Hippocampal formation (tissue), 2 donors: ENCODE measurements at regions not wholly inside any gene's neighbourhood (a gene's known extent, or its start where the extent isn't known, plus 50 kb on each side); places are given as distances from the start of the nearest gene placed in this dataset.
"Not testable (repeated sequence)": the region's sequence is repeated elsewhere in the genome, so short reads cannot be mapped to it uniquely, and the experiment has no call there.

Source experiments
- DNase-seq, 2 donors: peaks; one replicate each; lab custom pipeline; 2025; lab: John Stamatoyannopoulos, UW

DNA sequence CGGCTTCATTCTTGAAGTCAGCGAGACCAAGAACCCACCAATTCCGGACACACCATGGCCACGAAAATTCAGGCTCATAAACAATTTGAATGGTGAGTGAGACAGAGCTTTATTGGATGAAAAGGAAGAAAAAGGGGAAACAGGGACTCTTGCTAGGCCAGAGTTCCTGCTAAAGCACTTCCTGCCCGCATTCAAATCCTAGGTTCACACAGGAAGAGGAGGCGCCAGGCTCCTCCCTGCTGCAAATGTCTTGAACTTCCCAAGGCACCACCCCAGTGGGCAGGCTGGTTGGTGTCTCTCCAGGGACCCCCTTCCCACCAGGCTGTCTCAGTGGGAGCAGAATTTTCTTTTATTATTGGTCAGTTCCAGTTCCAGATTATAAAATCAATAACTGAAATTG is 121.2 kb downstream of the FSCB start:
- DNase-seq: no peak

DNA sequence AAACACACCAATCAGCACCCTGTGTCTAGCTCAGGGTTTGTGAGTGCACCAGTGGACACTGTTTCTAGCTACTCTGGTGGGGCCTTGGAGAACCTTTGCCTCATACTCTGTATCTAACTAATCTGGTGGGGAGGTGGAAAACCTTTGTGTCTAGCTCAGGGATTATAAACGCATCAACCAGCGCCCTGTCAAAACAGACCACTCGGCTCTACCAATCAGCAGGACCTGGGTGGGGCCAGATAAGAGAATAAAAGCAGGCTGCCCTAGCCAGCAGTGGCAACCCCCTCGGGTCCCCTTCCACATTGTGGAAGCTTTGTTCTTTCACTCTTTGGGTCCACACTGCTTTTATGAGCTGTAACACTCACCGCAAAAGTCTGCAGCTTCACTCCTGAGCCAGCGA is 121.8 kb downstream of the FSCB start:
- DNase-seq: not testable (repeated sequence)

DNA sequence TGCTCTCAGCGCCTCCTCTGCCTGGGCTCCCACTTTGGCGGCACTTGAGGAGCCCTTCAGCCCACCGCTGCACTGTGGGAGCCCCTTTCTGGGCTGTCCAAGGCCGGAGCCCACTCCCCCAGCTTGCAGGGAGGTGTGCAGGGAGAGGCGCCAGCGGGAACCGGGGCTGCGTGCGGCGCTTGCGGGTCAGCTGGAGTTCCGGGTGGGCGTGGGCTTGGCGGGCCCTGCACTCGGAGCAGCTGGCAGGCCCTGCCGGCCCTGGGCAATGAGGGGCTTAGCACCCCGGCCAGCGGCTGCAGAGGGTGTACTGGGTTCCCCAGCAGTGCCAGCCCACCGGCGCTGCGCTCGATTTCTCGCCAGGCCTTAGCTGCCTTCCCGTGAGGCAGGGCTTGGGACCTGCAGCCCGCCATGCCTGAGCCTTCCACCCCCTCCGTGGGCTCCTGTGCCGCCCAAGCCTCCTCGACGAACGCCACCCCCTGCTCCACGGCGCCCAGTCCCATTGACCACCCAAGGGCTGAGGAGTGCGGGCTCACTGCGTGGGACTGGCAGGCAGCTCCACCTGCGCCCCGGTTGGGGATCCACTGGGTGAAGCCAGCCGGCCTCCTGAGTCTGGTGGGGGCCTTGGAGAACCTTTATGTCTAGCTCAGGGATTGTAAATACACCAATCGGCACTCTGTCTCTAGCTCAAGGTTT is 122.3 kb downstream of the FSCB start:
- DNase-seq: not testable (repeated sequence)

DNA sequence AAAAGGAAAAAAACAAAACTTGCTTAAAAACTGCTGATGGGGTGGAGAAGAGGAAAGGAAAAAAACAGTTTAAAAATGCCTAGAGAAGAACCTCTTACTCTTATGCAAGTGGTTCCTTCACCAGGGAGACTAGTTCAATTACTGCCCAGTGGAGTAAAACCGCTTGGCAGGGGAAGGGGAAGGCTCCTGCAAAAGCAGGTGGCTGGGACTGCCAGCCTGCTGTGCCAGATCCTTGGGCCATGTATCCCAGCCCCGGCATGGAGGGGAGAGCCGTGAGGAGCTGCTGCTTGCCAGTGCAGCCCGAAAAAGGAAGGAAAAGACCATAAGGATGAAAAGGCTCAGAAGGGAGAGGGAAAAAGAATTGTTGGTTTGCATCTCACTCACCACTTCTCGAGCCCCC is 123.0 kb downstream of the FSCB start:
- no peak for DNase-seq

DNA sequence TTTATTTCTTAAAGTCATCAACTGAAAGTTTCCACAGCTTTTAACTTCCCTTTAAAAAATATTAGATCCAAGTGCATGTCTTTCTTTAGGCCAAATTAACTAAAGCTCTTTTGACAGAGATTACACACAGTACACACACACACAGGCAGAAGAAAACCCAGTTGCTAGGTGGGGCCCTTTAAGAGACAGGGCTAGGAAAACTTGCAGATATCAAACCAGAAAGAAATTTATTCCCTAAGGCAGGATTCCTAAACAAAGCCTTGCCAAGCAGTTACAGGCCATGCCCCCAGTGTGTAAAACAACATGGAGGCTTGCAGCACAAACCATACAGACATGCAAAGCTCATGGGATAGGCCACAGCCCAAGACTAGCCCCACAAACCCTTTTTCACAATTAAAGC is 123.4 kb downstream of the FSCB start:
- DNase-seq: no peak

DNA sequence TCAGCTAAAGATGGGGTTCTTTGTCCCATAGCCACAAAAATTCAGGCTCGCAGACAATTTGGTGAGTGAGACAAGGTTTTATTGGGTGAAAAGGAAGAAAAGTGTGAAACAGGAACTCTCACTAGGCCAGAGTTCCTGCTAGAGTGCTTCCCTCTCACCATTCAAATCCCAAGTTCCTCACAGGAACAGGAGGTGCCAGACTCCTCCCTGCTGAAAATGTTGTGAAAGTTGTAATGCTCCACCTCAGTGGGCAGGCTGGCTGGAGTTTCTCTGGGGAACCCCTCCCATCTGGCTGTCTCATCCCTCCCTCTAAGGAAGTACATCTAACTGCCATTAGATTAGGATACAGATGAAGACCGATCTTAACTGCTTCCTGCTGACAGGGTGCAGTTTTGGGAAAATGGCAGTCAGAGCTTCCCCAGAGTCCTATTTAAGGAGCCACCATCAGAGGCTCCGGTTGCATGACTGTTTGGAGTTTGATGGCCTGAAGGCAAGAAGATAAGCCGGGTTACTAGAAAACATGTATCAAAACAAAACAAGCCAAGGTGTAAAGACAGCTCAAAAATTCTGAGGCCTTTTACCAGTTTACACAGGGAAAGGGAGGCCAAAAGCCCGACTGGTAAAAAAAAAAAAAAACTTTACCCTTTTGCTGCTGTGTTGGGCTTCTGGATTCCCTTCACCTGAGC is 127.6 kb downstream of the FSCB start:
- no peak for DNase-seq

DNA sequence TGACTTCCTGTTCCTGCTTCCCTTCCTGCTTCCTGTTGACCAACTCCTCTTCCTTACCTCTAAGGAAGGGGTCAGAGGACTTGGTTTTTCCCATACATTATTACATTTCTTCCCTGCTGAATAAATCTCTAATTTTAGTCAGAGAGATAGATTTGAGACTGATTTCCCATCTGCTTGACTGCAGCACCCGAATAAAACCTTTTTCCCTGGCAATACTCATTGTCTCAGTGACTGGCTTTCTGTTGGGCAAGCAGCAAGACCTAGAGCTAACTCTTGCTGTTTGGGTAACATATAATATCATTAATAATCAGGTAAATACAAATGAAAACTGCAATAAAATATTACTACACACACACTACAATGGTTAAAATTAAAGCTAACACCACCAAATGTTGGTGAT is 132.2 kb downstream of the FSCB start:
- no peak for DNase-seq

DNA sequence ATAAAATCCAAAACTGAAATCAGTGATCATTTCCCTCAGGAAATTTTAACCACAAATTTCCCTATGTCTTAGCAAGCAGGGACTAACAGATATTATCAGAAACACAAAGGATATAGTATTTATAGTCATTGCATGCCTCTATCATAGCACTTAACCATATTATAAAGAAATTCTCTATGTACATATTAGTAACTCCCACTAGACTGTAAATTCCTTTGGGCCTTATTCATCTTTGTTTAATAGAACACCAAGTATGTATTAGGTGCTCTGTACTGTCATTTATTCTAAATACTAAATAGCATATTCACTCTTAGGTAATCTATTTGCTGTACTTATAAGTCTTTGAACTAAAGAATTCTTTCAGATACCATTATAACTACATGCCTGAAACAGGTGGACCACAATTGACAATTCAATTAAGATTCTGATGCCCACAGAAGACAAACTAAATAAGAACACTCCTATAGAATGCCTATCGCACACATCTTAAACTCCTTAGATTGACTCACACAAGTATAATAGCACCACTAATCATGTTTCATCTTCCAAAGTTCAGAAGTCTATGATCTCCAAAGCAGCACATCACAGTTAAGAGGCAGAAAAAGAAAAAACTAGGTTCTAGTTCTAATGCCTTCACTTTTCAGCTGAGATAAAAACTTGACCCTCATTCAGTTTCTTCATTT is 134.1 kb downstream of the FSCB start:
- DNase-seq: no peak

DNA sequence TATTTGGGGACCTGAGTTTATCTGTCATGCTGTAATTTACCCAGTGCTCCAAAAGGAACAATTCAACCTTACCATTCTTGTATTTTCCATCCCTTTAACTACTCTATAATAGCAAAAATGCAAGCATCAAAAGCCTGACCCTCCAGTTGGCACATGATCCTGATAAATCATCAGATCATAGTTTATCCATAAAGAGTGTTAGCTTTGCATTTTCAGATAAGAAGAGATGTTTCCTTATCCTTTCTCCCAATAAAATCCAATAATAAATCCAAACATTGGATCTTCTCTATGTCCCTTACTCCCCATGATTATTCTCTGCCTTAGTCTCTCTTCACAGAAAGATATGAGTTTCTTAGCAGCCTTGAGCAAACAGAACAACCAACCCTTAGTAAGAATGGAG is 134.9 kb downstream of the FSCB start:
- DNase-seq: no peak

DNA sequence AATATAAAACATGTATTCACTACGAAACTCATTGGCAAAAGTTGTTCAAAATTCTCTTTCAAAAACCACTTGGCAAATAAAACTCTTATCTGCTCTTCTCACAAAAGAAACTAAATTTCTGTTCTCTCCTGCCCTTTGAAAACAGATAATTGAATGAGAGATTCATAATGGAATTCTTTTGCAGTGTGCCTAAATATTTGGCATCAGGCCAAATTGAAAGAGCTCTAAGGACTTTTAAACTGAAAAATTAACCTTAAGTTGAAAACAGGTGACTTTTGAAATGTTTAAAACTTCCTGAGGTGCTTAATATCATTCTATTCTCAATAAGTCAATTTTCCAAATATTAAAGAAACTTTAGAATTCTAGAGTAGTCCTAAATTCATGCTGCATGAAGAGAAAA is 136.4 kb downstream of the FSCB start:
- no peak for DNase-seq

DNA sequence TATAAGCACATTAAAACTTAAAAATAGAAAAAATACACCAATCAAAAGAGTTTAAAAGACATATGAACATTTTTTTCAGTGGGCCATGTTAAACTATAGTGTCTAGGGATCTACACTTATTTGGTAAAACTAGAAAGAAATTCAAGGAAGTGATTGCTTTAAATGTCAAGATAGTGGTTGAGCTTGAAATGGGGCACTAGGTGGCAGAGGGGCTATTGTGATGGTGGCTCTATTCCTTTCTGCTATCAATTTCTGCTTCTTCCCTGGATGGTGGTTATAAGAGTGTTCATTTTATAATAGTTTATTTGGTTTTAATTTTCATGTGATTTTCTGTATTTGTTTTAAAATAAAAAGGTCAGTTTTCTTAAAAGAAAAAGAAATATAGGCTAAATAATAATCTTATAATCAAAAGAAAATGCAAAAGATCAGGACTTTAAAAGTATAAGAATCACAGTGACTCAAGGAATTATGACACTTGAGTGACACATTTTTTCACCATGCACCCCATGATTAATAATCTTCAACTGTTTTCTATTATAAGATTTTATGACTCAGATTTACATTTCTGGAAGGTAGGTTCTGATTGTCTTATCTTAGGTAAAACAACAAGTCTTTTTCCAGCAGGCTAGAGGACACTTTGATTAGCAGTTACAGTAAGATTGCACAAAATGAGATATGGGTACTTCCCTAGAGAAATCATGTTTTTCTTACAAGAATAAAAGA is 137.5 kb downstream of the FSCB start:
- DNase-seq: no peak

DNA sequence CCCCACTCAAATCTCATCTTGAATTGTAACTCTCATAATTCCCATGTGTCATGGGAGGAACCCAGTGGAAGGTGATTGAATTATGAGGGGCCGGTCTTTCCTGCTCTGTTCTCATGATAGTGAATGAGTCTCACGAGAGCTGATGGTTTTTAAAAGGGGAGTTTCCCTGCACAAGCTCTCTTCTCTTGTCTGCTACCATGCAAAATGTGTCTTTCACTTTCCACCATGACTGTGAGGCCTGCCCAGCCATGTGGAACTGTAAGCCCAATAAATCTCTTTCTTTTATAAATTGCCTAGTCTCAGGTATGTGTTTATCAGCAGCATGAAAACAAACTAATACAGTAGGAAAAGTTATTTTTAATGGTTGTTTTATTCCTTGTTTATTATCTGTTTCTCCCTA is 146.0 kb downstream of the FSCB start:
- DNase-seq: no peak

DNA sequence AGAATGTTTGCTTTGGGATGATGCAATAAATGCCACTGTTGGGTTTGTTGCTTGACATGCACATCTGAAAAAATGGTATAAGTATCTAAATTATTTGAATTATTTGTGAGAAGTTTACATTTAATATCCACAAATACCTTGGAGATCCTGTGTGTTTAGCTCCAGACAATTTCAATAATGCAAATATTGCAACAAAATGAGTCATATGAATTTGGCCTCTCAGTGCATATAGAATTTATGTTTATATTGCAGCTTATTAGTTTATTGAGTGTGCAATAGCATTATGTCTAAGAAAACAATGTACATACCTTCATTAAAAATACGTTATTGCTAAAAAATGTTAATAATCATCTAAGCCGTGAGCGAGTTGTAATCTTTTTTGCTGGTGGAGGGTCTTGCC is 153.3 kb downstream of the FSCB start:
- DNase-seq: no peak

DNA sequence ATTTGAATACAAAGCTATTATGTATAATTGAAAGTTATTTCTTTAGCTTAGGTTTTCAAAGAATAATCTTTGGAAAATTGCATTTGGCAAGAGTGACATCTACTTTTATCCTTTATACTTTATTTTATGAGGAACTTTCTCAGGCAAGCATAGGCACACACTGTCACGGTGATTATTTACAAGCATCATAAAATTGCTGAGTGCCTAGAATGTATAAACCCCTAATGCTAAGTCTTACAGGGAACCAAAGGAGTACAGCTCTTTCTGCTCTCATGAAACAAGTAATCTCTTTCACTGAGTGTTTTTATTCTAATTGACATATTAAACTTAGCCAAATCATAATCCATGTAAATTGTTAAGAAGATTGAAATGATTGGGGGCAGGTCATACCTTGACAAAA is 154.9 kb downstream of the FSCB start:
- no peak for DNase-seq

DNA sequence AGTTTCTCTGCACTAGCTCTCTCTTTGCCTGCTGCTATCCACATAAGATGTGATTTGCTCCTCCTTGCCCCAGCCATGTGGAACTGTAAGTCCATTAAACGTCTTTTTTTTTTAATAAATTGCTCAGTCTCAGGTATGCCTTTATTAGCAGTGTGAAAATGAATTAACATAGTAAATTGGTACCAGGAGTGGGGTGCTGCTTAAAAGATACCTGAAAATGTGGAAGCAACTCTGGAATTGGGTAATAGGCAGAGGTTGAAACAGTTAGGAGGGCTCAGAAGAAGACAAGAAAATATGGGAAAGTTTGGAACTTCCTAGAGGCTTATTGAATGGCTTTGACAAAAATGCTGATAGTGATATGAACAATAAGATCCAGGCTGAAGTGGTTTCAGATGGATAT is 159.8 kb downstream of the FSCB start:
- no peak for DNase-seq

DNA sequence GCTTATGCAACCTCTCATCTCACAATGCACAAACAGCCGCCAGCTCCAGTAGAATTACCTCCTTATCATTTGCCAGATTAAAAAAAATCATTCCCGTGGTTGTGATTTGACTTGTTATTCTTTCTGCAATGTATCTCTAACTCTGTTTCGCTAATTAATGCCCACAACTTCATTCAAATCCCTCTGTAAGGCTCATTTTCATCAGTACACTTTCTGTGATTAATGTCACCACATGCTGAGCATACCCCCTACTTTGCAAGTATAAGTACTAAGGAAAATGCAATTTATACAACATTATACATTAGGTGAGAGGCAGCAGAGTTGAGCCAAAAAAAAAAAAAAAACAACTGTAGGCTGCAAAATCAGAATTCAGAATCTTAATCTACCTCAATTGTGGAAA is 166.0 kb downstream of the FSCB start:
- DNase-seq: no peak

DNA sequence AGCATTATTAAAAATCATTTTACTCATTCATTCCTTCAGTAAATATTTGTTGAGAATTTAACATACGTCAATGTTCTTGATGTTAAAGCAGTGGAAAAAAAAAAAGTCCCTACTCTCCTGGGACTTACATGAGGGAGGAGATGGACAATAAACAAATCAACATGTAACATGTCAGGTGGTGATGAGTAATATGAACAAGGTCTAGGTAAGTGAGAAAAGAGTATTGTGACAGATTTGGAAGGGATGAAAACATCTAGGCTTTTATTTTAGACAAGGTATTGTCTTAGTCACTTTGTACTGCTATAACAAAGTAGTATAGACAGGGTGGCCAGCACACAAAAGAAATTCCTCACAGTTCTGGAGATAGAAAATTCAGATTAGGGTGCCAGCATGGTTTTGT is 167.2 kb downstream of the FSCB start:
- DNase-seq: no peak

DNA sequence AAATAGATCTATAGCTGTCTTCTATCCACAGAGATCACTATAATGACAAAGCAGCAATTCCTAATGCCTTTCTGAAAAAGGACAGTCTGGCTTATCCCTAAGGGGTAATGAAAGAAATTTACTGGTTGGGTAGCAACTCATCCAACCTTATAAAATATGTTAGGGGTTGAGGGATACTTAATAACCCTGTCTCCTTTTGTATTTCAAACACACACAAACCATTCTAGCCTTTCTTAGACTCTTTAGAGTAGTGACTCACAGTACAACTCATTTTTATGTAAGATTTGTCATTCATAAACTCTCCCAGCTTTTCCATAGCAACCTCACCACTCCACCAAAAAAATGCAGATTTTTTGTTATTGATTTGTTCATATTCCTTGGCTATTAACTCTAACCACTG is 167.9 kb downstream of the FSCB start:
- no peak for DNase-seq

DNA sequence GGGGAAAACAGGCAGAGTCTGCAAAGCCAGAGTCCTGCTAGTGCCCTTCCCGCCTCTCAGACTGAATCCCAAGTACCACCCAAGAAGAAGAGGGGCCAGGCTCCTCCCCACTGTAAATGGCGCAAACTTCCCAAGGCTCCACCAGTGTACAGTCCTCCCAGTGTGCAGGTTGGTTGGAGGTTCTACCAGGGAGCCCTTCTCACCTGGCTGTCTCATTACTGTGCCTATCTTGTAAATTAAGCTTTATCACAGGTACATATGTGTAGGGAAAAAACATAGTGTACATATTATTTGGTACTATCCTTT is 189.7 kb downstream of the FSCB start:
- no peak for DNase-seq

DNA sequence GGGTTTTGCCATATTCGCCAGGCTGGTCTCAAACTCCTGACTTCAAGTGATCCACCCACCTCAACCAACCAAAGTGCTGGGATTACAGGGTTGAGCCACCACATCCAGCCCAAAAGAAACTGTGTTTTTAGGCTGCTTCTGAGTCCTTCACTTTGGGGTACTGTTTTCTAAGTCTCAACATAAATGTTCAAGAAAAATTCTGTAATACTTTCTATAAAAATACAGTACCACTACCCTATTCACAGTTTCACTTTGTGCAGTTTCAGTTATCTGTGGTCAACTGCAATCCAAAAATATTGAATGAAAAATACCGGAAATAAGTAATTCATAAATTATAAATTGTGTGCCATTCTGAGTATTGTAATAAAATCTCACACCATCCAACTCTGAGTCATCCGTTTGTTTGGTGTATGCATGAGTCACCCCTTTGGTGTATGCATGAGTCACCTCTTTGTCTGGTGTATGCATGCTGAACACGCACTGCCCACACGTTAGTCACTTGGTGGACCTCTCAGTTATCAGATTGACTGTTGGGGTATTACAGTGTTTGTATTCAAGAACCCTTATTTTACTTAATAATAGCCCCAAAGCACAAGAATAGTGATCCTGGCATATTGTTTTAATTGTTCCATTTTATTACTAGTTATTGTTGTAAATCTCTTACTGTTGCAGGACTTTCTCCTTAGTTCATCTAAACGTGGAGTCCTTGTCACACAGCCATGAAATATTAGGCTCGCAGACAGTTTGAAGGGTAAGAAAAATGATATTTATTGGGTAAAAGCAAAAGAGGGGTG is 190.2 kb downstream of the FSCB start:
- DNase-seq: peak in 1 of 2 donors; percentile 14

DNA sequence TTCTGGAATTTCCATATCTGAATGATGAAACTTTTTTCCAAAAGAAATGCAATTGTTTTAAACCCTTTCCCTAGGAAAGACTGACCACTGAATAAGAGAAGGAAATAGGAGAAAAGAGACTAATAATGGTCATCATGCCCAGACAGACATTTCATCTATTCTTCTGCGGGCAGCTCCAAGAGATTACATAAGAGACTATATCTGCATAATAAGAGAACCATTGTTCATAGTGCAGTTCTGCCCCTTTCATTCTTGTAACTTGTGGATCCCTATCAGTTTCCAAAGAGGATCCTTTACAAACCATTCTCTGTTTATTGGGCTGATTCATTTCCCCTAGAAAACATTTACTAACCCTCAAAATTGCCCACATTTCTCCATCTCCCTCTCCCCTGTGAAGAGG is 197.8 kb downstream of the FSCB start:
- DNase-seq: no peak

DNA sequence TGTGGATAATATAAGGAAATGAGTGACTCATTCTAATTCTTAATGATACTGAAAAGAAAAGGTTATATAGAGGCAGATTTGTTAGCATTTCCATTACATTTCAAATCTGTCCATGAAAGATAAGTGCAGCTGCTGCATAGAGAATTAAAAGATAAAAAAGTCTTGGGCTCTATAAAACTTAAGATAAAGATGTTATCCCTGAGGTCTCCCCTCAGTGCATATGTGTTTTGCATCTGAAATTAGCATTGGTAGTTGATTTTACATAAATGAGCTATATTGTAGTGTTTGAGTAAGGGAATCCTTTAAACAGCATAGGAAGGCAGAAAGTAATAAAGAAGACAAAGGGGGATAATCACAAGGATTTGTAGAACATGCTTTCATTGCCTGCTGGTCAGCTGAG is 206.2 kb downstream of the FSCB start:
- no peak for DNase-seq
